CD4-positive, alpha-beta T cell (primary cell): ENCODE measurements at regions not wholly inside any gene's neighbourhood (a gene's known extent, or its start where the extent isn't known, plus 50 kb on each side); places are given as distances from the start of the nearest gene placed in this dataset.

Source experiments
- ATAC-seq: fragments of 200-7000 bp; cut with Tn5 transposase; one replicate; pipeline ENCODE4 v1.10.0; 2022; ENCODE audit warnings: mild to moderate bottlenecking; ENCODE audit not compliant: poor library complexity
- CTCF ChIA-PET: fragments of 350-600 bp; sonication (Branson Sonifier 250); formaldehyde crosslinking; loops from one replicate; lab custom pipeline; 2021; ENCODE audit warnings: antibody characterized with exemption, inconsistent platforms; lab: Charles Lee
- POLR2A ChIA-PET: fragments of 350-600 bp; sonication (Branson Sonifier 250); formaldehyde crosslinking; loops from one replicate; lab custom pipeline; 2021; ENCODE audit warnings: antibody characterized with exemption, inconsistent platforms; lab: Charles Lee
- DNase-seq, 14 experiments: peaks; one replicate each; pipeline ENCODE4 v3.0.0-alpha.2; 2013 to 2020; ENCODE audit warnings: mixed read lengths in 2 of 14
- H3K27ac ChIP-seq, 2 donors: one replicate each; pipeline versions ENCODE4 v1.5.1 to v1.7.0; 2013; ENCODE audit warnings: low read length in 2 of 2, low read depth in 1 of 2, mild to moderate bottlenecking in 1 of 2
- H3K27me3 ChIP-seq, 2 experiments: 1 replicate in 1 of 2; 2 replicates in 1 of 2; pipeline versions ENCODE4 v1.6.1 to v1.7.0; 2013; ENCODE audit warnings: low read length in 2 of 2, control low read depth in 1 of 2, mild to moderate bottlenecking in 1 of 2, moderate library complexity in 1 of 2; ENCODE audit not compliant: insufficient read depth in 2 of 2, control insufficient read depth in 1 of 2
- H3K36me3 ChIP-seq: one replicate; pipeline ENCODE4 v1.6.1; 2013; ENCODE audit warnings: low read length, control low read depth; ENCODE audit not compliant: insufficient read depth
- H3K4me1 ChIP-seq: one replicate; pipeline ENCODE4 v1.6.1; 2013; ENCODE audit warnings: low read length, control low read depth; ENCODE audit not compliant: insufficient read depth
- H3K4me3 ChIP-seq: one replicate; pipeline ENCODE4 v1.5.1; 2013; ENCODE audit warnings: mild to moderate bottlenecking, low read length, moderate library complexity
- H3K9me3 ChIP-seq, 2 experiments: 1 replicate in 1 of 2; 2 replicates in 1 of 2; pipeline versions ENCODE4 v1.6.1 to v1.7.0; 2013; ENCODE audit warnings: low read length in 2 of 2, mild to moderate bottlenecking in 2 of 2, control low read depth in 1 of 2, moderate library complexity in 1 of 2; ENCODE audit not compliant: control insufficient read depth in 1 of 2, insufficient read depth in 1 of 2
- H3K27ac Mint-ChIP-seq: one replicate; pipeline ENCODE4 v1.8.0; 2020; ENCODE audit warnings: mixed read lengths
- H3K27me3 Mint-ChIP-seq: one replicate; pipeline ENCODE4 v1.8.0; 2021; ENCODE audit warnings: mixed read lengths
- H3K36me3 Mint-ChIP-seq: one replicate; pipeline ENCODE4 v1.8.0; 2021; ENCODE audit warnings: low read depth, mixed read lengths
- H3K4me1 Mint-ChIP-seq: one replicate; pipeline ENCODE4 v1.8.0; 2021; ENCODE audit warnings: low read depth, mixed read lengths
- H3K4me3 Mint-ChIP-seq: one replicate; pipeline ENCODE4 v1.8.0; 2020; ENCODE audit warnings: mild to moderate bottlenecking, mixed read lengths
- H3K9me3 Mint-ChIP-seq: one replicate; pipeline ENCODE4 v1.8.0; 2020; ENCODE audit warnings: mixed read lengths
- intact Hi-C, 2 experiments: fragments of 100-400 bp; cut with DNase I in 1 of 2; cut with micrococcal nuclease in 1 of 2; formaldehyde crosslinking; loops; one replicate each; pipeline versions ENCODE4 v1.15.1 to v1.9.0; 2023 to 2025; cut with DNase I, micrococcal nuclease
- TF ChIP-seq, protein P1 (sequence below): fragments of 200-600 bp; IDR thresholded peaks from one replicate; pipeline ENCODE4 v1.8.0; 2022; ENCODE audit warnings: antibody characterized with exemption, mild to moderate bottlenecking

DNA sequence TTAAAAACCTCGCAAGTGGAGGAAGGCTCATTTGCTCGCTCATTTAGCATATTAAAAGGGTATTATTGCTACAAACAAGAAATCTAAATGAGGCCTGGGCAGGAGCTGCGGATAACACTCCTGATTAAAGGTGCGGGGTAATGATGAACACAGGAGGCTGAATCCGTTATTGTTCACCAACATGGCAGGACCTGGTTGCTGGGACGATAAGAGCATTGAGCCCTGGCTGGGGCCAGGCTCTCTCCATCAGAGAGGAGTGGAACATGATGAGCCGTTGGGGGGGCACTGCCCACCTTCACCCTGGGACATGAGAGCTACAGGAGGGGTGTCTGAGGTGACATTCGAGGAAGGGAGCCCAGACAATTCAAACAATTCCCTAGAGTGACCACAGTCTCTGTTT is 211.7 kb downstream of the NXPE2 start:
- Histone ChIP-seq H3K27me3 (peaks cover 0 to 5% of the 10 kb centered on the region in 2 experiments), H3K27ac (no peak overlapping the region), H3K4me3 (no peak overlapping the region), H3K4me1 (no peaks in the 10 kb centered on the region), H3K9me3 (peaks cover 0 to 3% of the 10 kb centered on the region in 2 experiments), H3K36me3 (no peaks in the 10 kb centered on the region)
- H3K4me3 Mint-ChIP-seq = no peak overlapping the region
- H3K27me3 Mint-ChIP-seq = peaks cover 13% of the 10 kb centered on the region
- no peaks in the 10 kb centered on the region for H3K36me3 Mint-ChIP-seq
- intact Hi-C loops = no loop called here
- ChIA-PET CTCF (no interaction called here), POLR2A (no interaction called here)
- H3K9me3 Mint-ChIP-seq = peaks cover 3% of the 10 kb centered on the region
- no peak overlapping the region for H3K27ac Mint-ChIP-seq
- no peak for DNase-seq
- ATAC-seq = no peak
- TF ChIP-seq, protein P1, sequence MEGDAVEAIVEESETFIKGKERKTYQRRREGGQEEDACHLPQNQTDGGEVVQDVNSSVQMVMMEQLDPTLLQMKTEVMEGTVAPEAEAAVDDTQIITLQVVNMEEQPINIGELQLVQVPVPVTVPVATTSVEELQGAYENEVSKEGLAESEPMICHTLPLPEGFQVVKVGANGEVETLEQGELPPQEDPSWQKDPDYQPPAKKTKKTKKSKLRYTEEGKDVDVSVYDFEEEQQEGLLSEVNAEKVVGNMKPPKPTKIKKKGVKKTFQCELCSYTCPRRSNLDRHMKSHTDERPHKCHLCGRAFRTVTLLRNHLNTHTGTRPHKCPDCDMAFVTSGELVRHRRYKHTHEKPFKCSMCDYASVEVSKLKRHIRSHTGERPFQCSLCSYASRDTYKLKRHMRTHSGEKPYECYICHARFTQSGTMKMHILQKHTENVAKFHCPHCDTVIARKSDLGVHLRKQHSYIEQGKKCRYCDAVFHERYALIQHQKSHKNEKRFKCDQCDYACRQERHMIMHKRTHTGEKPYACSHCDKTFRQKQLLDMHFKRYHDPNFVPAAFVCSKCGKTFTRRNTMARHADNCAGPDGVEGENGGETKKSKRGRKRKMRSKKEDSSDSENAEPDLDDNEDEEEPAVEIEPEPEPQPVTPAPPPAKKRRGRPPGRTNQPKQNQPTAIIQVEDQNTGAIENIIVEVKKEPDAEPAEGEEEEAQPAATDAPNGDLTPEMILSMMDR = no peak
- no peaks in the 10 kb centered on the region for H3K4me1 Mint-ChIP-seq

DNA sequence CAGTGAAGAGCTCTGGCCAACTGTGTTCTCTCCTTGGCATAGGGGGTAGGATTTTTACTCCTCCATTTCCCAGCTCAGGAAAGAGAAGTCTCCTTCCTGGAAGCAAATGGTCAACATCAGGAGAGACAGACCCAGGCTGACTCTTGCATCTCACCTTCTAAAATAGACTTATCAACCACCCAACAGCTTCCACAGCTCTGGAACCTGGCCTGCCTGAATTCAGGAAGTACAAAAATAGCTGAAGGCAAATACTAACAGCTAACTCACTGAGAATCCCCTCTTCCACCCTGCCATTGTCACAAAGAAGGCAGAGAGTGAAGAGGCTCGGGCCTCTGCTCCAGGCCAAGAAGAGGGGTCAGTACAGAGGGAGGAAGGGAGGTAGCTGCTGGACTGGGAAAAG is 213.6 kb downstream of the NXPE2 start:
- H3K27ac ChIP-seq = no peak overlapping the region
- H3K4me1 Mint-ChIP-seq = no peaks in the 10 kb centered on the region
- H3K27me3 Mint-ChIP-seq = peaks cover 13% of the 10 kb centered on the region
- ChIA-PET CTCF (no interaction called here), POLR2A (no interaction called here)
- peaks cover 0 to 5% of the 10 kb centered on the region in 2 experiments for H3K27me3 ChIP-seq
- intact Hi-C loops = no loop called here
- no peaks in the 10 kb centered on the region for H3K36me3 ChIP-seq
- no peaks in the 10 kb centered on the region for H3K36me3 Mint-ChIP-seq
- H3K9me3 Mint-ChIP-seq = no peaks in the 10 kb centered on the region
- DNase-seq (no peak), ATAC-seq (no peak)
- peaks cover 0 to 3% of the 10 kb centered on the region in 2 experiments for H3K9me3 ChIP-seq
- TF ChIP-seq, protein P1 = no peak
- H3K4me1 ChIP-seq = no peaks in the 10 kb centered on the region
- H3K27ac Mint-ChIP-seq = no peak overlapping the region
- no peak overlapping the region for H3K4me3 Mint-ChIP-seq
- H3K4me3 ChIP-seq = no peak overlapping the region

DNA sequence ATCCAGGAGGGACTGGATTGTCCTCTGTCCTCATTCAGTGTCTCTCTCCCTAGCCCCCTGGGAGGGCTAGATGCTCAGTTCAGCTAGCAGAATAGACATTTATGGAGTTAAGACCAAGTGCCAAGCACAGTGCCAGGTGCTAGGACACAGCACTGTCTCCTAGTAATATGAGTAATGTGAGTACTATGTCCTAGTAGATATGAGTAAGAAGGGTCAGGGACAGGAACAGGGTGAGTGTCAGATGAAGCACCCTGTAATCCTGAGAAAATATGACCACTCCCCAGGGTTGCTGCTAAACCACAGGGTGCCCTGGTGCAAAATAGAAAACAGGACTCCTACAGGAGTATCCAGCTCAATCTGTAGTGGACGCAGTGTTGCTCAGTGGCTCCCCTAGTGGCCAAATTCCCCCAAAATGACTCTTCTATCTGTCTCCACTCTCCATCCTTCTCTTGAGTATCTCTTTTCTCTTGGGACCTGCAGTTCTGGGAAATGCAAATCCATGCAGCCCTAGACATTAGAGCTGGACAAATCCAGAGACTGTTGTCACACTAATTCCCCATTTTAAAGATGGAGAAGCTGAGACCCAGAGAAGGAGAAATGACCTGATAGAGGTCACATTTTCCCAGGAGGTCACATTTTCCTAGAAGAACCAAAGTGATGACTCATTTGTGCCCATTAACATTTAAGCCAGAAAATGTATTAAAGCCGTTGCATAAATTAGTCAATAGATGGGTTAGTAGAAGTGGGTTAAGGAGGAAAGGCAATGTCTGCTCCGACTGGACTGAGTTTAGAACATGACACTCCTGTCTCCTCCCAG is 214.3 kb downstream of the NXPE2 start:
- no peaks in the 10 kb centered on the region for H3K27me3 ChIP-seq
- DNase-seq (no peak), ATAC-seq (no peak)
- CTCF ChIA-PET = no interaction called here
- Mint-ChIP-seq H3K4me3 (no peak overlapping the region), H3K4me1 (no peaks in the 10 kb centered on the region), H3K9me3 (no peaks in the 10 kb centered on the region), H3K27me3 (peaks cover 13% of the 10 kb centered on the region), H3K27ac (no peak overlapping the region), H3K36me3 (no peaks in the 10 kb centered on the region)
- H3K27ac ChIP-seq = no peak overlapping the region
- TF ChIP-seq, protein P1 = no peak
- H3K9me3 ChIP-seq = peaks cover 0 to 3% of the 10 kb centered on the region in 2 experiments
- H3K36me3 ChIP-seq = no peaks in the 10 kb centered on the region
- no peaks in the 10 kb centered on the region for H3K4me1 ChIP-seq
- POLR2A ChIA-PET = no interaction called here
- no peak overlapping the region for H3K4me3 ChIP-seq
- intact Hi-C loops = no loop called here
